ENCODE measurements at regions not wholly inside any gene's neighbourhood (a gene's known extent, or its start where the extent isn't known, plus 50 kb on each side); places are given as distances from the start of the nearest gene placed in this dataset.

DNA sequence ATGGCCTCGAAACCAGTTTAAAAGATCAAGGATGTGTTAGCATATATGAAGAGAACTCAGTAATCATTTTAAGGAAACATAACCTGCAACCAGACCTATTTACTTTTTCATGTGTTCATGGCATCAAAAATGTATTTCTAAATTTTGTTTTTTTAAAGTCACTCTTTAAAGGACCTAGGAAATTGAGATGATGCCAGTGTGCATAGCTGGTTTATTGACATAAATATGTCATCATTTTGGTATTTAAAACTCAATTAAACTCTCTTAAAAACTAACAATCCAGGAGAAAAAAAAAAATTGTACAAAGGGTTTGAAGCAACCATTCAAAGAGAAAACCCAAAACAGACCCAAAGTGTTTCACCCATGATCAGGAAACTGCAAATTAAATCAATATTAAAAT, 198.9 kb upstream of the RND3 start:
- in situ Hi-C loops (cut with MboI; ENCODE audit: low sequenced_read_pairs, unreplicated experiment), result no loop called here
- TF ChIP-seq, protein P1, sequence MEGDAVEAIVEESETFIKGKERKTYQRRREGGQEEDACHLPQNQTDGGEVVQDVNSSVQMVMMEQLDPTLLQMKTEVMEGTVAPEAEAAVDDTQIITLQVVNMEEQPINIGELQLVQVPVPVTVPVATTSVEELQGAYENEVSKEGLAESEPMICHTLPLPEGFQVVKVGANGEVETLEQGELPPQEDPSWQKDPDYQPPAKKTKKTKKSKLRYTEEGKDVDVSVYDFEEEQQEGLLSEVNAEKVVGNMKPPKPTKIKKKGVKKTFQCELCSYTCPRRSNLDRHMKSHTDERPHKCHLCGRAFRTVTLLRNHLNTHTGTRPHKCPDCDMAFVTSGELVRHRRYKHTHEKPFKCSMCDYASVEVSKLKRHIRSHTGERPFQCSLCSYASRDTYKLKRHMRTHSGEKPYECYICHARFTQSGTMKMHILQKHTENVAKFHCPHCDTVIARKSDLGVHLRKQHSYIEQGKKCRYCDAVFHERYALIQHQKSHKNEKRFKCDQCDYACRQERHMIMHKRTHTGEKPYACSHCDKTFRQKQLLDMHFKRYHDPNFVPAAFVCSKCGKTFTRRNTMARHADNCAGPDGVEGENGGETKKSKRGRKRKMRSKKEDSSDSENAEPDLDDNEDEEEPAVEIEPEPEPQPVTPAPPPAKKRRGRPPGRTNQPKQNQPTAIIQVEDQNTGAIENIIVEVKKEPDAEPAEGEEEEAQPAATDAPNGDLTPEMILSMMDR (IDR thresholded peaks at IDR 0.05; ENCODE audit: borderline replicate concordance, control extremely low read depth, extremely low read depth, insufficient read depth, missing control alignments), result no peak
- DNase-seq (ENCODE audit: low spot score), result no peak

DNA sequence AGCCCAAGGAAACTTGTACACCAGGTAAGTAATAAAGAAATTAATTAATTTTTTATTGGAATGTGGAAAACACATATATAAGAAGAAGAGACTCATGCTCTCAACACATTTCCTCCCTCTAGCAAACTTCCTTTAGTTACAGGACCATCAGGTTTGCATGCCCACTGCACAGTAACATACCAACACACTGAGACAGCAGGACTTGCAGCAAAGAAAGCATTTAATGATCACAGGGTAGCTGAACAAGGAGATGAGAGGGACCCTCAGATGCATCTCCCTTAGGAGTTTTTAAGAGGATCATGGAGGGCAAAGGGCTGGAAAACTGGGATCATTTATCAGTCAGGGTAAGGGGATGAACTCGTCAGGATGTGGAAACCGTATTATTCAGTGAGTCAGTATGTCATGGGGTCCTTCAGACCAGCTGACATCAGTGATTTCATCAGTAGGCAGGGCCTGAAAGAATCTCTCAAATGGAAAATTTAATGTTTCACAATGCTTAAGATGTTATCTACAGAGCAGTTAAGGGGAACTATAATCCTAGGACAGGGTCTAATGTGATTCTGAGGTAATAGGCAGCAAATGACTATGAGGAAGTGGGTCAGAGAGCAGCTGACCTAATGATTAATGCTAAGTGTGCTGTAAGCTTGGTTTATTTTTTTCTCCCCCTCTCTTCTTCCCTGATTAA, 193.8 kb upstream of the RND3 start:
- TF ChIP-seq, protein P1 (IDR thresholded peaks at IDR 0.05; ENCODE audit: borderline replicate concordance, control extremely low read depth, extremely low read depth, insufficient read depth, missing control alignments), result no peak
- DNase-seq (ENCODE audit: low spot score), result no peak
- in situ Hi-C loops (cut with MboI; ENCODE audit: low sequenced_read_pairs, unreplicated experiment), result no loop called here

DNA sequence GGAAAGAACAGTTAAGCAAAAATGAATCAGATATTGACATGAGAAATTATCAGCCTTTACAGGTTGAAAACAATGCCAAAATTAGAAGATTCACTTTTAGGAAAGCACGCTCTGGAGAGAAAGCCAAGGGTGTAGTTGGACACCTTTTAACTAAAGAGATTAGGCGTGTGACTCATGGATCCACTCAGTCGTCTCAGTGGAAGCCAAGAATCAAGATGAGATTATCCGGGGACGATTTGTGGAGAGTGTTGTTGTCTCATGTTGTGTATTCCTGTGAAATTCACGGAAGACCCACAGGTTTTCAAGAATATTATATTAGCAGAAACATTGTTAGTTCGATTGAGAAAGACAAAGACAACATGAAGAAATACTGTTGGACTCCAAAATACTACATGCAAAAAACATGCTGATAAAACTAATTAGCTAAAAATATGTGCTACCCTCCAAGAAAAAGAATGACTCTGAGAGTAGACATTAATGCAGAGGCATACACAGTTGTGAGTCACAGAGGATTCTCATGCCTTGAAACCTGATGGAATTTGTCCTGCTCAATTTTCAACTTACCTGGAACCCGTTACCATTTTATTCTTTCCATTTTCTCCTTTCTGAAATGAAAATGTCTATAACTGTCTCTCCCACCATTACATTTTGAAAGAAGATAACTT, 192.1 kb upstream of the RND3 start:
- in situ Hi-C loops (cut with MboI; ENCODE audit: low sequenced_read_pairs, unreplicated experiment), result no loop called here
- TF ChIP-seq, protein P1 (IDR thresholded peaks at IDR 0.05; ENCODE audit: borderline replicate concordance, control extremely low read depth, extremely low read depth, insufficient read depth, missing control alignments), result no peak
- no peak for DNase-seq (ENCODE audit: low spot score)

GRCh38 chr2:150677551-150677950, 190.1 kb upstream of the RND3 start:
- TF ChIP-seq, protein P1 (IDR thresholded peaks at IDR 0.05; ENCODE audit: borderline replicate concordance, control extremely low read depth, extremely low read depth, insufficient read depth, missing control alignments), result no peak
- in situ Hi-C loops (cut with MboI; ENCODE audit: low sequenced_read_pairs, unreplicated experiment), result no loop called here

DNA sequence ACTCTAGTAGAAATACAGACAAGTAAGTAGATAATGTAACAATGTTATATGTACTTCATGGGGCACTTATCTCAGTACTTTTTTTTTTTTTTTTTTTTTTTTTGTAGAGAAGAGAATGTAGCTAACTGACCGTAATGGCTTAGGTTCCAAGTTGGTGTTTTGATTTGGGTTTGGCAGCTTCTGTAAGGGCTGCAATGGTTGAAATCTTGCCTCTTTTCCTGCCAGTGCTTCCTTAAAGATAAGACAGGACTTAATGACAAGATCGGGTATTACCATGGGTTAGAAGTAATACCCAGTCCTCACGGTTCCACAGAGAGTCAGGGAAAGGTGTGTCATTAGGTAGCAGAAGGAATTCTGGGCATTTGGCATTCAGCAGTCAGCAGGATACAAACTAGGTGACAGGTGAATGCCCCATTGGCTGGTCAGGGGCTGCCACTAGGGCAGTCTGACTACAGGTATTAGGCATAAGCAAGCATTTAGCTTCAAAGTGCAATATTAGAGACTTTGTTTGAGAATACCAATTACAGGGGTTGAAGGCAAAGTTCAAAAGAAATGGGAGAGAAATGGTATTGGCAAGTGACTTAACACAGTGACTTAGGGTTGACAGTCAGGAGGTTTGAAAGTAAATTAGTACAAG, 189.4 kb upstream of the RND3 start:
- TF ChIP-seq, protein P1 (IDR thresholded peaks at IDR 0.05; ENCODE audit: borderline replicate concordance, control extremely low read depth, extremely low read depth, insufficient read depth, missing control alignments), result no peak
- in situ Hi-C loops (cut with MboI; ENCODE audit: low sequenced_read_pairs, unreplicated experiment), result no loop called here
- DNase-seq (ENCODE audit: low spot score), result no peak

More at GRCh38 chr2:150677551-150677950, 190.1 kb upstream of the RND3 start:
- DNase-seq (ENCODE audit: low spot score), result no peak

DNA sequence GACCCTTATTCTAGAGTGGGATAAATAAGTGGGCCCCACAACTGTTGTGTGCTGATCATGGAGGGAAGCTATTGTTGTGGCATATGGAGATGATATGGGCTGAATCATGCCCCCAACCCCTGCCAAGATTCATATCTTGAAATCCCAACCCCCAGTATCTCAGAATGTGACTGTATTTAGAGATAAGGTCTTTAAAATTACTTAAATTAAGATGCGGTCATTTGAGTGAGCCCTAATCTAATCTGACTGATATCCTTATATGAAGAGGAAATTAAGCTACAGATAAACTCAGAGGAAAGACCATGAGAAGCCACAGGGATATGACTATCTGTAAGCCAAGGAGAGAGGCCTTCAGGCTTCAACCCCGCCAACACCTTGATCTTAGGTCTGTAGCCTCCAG, 188.3 kb upstream of the RND3 start:
- in situ Hi-C loops (cut with MboI; ENCODE audit: low sequenced_read_pairs, unreplicated experiment), result no loop called here
- DNase-seq (ENCODE audit: low spot score), result no peak
- TF ChIP-seq, protein P1 (IDR thresholded peaks at IDR 0.05; ENCODE audit: borderline replicate concordance, control extremely low read depth, extremely low read depth, insufficient read depth, missing control alignments), result no peak

All from GM13976 (cell line).